PC-9 (cell line): ENCODE measurements at regions not wholly inside any gene's neighbourhood (a gene's known extent, or its start where the extent isn't known, plus 50 kb on each side); places are given as distances from the start of the nearest gene placed in this dataset.
A peak's percentile ranks its signal among the peaks of the same experiment; 100 is the strongest.

Experiments
- BruUV-seq: library from RNA; stranded (reverse); fragments of 400-500 nt; replicated peaks from 2 replicates; lab custom pipeline; 2021; lab: Mats Ljungman, UMichigan
- CTCF ChIA-PET: fragments of 300-600 bp; sonication (Branson Sonifier 250); formaldehyde crosslinking; loops from one replicate; lab custom pipeline; 2022; ENCODE audit warnings: antibody characterized with exemption; lab: Charles Lee
- POLR2A ChIA-PET: fragments of 300-600 bp; sonication (Branson Sonifier 250); formaldehyde crosslinking; loops from one replicate; lab custom pipeline; 2022; ENCODE audit warnings: antibody characterized with exemption; ENCODE audit not compliant: unreplicated experiment; lab: Charles Lee
- DNase-seq, 2 experiments: peaks; one replicate each; pipeline versions ENCODE4 v3.0.0 to v3.0.0-alpha.2; 2015 to 2022; ENCODE audit warnings: mixed read lengths in 1 of 2
- H2AFZ ChIP-seq: fragments of 200-600 bp; sonication (generic); 2 replicates; pipeline ENCODE4 v1.8.1; 2017; ENCODE audit warnings: antibody characterized with exemption
- H3F3A ChIP-seq: fragments of 200-600 bp; sonication (generic); 2 replicates; pipeline ENCODE4 v1.8.1; 2017; ENCODE audit warnings: antibody characterized with exemption, mild to moderate bottlenecking, low read depth; ENCODE audit not compliant: insufficient read depth
- H3K27ac ChIP-seq: fragments of 200-600 bp; sonication (generic); 2 replicates; pipeline ENCODE4 v1.6.1; 2016; ENCODE audit warnings: mixed run types
- H3K27me3 ChIP-seq: fragments of 200-600 bp; sonication (generic); 2 replicates; pipeline ENCODE4 v1.6.1; 2016; ENCODE audit warnings: low read depth, mixed run types; ENCODE audit not compliant: insufficient read depth
- H3K36me3 ChIP-seq: fragments of 200-600 bp; sonication (generic); 2 replicates; pipeline ENCODE4 v1.6.1; 2016; ENCODE audit warnings: low read depth, mixed run types
- H3K4me1 ChIP-seq: fragments of 200-600 bp; sonication (generic); replicated peaks from 2 replicates; pipeline ENCODE4 v1.6.1; 2016; ENCODE audit warnings: mixed run types; ENCODE audit not compliant: insufficient read depth
- H3K4me2 ChIP-seq: fragments of 200-600 bp; sonication (generic); 2 replicates; pipeline ENCODE4 v1.6.1; 2017; ENCODE audit warnings: mixed run types
- H3K4me3 ChIP-seq: fragments of 200-600 bp; sonication (generic); 2 replicates; pipeline ENCODE4 v1.6.1; 2016; ENCODE audit warnings: mixed run types
- H3K79me2 ChIP-seq: fragments of 200-600 bp; sonication (generic); 2 replicates; pipeline ENCODE4 v1.6.1; 2017; ENCODE audit warnings: low read depth, mixed run types
- H3K9me2 ChIP-seq: fragments of 200-600 bp; sonication (generic); 2 replicates; pipeline ENCODE4 v1.8.1; 2017; ENCODE audit warnings: mild to moderate bottlenecking; ENCODE audit not compliant: insufficient read depth
- H3K9me3 ChIP-seq: fragments of 200-600 bp; sonication (generic); 2 replicates; pipeline ENCODE4 v1.8.1; 2016; ENCODE audit warnings: low read depth; ENCODE audit not compliant: insufficient read depth
- H4K20me1 ChIP-seq: fragments of 200-600 bp; sonication (generic); 2 replicates; pipeline ENCODE4 v1.8.1; 2017; ENCODE audit not compliant: insufficient read depth
- EZH2 ChIP-seq: fragments of 200-600 bp; sonication (generic); IDR thresholded peaks from 2 replicates; pipeline ENCODE4 v1.8.0; 2017; ENCODE audit warnings: antibody characterized with exemption, low read depth
- intact Hi-C: fragments of 100-400 bp; cut with micrococcal nuclease; formaldehyde crosslinking; loops from one replicate; pipeline ENCODE4 v1.10.0; 2022; ENCODE audit not compliant: unreplicated experiment
- TF ChIP-seq, protein P1 (sequence below): fragments of 200-600 bp; sonication (generic); conservative IDR thresholded peaks from 2 replicates; pipeline ENCODE4 v1.6.1; 2017; ENCODE audit warnings: mixed run types, antibody characterized with exemption, mild to moderate bottlenecking, moderate library complexity

DNA sequence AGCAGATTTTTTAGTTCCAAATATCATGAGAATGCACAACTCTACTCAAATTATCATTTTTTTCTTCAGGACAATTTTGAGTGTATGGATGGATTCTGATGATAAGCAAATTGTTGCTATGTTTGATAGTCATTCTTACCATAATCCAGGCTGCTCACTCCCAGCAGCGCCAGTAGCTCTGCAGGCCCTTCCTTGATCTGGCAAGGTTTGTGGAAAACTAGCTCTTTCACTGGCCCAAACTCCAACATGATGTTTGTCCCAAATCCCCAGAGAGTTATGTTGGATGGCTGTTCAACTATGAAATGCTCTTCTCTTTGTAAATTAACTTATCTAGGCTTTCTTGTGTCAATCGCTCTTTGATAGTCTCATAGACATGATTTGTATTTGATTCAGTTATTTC, 933.7 kb downstream of the DNAJB9 start:
- Histone ChIP-seq H3K9me2 (no peaks in the 10 kb centered on the region), H3F3A (no peaks in the 10 kb centered on the region), H3K4me1 (no peaks in the 10 kb centered on the region), H3K36me3 (no peaks in the 10 kb centered on the region), H4K20me1 (no peaks in the 10 kb centered on the region), H3K79me2 (no peaks in the 10 kb centered on the region), H3K27me3 (no peaks in the 10 kb centered on the region), H3K9me3 (no peaks in the 10 kb centered on the region), H3K27ac (no peak overlapping the region), H2AFZ (peak overlapping the region; percentile 33; the same call in 1 of the 2 replicates), H3K4me3 (no peak overlapping the region), H3K4me2 (no peak overlapping the region)
- DNase-seq = no peak
- no TSS peak for BruUV-seq
- ChIA-PET CTCF (no interaction called here), POLR2A (no interaction called here)
- intact Hi-C loops = no loop called here
- no peak for TF ChIP-seq EZH2
- TF ChIP-seq, protein P1, sequence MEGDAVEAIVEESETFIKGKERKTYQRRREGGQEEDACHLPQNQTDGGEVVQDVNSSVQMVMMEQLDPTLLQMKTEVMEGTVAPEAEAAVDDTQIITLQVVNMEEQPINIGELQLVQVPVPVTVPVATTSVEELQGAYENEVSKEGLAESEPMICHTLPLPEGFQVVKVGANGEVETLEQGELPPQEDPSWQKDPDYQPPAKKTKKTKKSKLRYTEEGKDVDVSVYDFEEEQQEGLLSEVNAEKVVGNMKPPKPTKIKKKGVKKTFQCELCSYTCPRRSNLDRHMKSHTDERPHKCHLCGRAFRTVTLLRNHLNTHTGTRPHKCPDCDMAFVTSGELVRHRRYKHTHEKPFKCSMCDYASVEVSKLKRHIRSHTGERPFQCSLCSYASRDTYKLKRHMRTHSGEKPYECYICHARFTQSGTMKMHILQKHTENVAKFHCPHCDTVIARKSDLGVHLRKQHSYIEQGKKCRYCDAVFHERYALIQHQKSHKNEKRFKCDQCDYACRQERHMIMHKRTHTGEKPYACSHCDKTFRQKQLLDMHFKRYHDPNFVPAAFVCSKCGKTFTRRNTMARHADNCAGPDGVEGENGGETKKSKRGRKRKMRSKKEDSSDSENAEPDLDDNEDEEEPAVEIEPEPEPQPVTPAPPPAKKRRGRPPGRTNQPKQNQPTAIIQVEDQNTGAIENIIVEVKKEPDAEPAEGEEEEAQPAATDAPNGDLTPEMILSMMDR = no peak

DNA sequence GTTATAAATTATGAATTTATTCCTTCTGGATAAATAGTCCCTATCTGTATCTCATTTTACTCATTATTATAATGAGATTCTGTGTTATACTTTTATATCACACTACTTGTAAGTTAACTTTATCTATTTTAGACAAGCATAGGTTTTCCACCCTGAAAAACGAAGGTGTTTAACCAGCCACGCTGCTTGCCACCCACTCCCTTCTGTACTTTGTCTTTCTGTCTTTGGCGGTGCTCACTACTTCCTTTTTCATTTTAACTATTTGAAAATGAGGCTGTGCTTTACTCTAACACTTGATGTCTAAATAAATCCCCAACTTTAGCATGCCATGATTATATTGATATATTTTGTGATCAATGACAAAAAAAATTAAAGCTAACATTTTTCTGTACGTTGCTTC, 952.9 kb downstream of the DNAJB9 start:
- no peaks in the 10 kb centered on the region for H3K9me3 ChIP-seq
- DNase-seq = no peak
- peaks cover 3% of the 10 kb centered on the region; the same call in 1 of the 2 replicates for H3K9me2 ChIP-seq
- H3F3A ChIP-seq = no peaks in the 10 kb centered on the region
- H3K27me3 ChIP-seq = no peaks in the 10 kb centered on the region
- H4K20me1 ChIP-seq = no peaks in the 10 kb centered on the region
- no peaks in the 10 kb centered on the region for H3K4me1 ChIP-seq
- TF ChIP-seq EZH2 = no peak
- TF ChIP-seq, protein P1 = no peak
- no TSS peak for BruUV-seq
- no peak overlapping the region for H3K4me3 ChIP-seq
- ChIA-PET CTCF (no interaction called here), POLR2A (no interaction called here)
- H3K4me2 ChIP-seq = no peak overlapping the region
- H3K27ac ChIP-seq = no peak overlapping the region
- no peaks in the 10 kb centered on the region for H3K36me3 ChIP-seq
- H2AFZ ChIP-seq = 0 out of 2 replicates have a peak overlapping the region, but pooled peaks have one; percentile 13
- intact Hi-C loops = no loop called here
- no peaks in the 10 kb centered on the region for H3K79me2 ChIP-seq

DNA sequence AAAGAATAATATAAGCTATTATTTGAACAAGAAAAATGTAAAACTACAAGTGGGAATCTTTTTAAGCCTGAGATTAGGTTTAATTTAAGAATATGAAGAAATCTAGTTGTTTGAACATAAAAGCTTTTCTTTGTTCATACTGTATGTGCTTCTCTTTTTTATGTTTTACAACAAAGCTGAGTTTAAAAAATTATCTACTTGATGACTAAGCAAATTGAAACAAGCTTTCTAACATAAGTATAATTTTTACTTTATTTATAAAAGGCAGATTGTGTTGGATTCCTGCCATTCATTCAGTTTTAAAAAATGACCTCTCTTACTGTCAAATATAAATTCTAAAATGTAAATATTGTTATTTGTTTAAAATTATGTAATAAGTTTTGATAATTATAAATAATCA, 958.2 kb downstream of the DNAJB9 start:
- H3K9me2 ChIP-seq = no peaks in the 10 kb centered on the region
- intact Hi-C loops = no loop called here
- H3K36me3 ChIP-seq = no peaks in the 10 kb centered on the region
- no peak overlapping the region for H3K4me3 ChIP-seq
- TF ChIP-seq EZH2 = no peak
- 0 out of 2 replicates have a peak overlapping the region, but pooled peaks have one; percentile 57 for H2AFZ ChIP-seq
- no peaks in the 10 kb centered on the region for H3F3A ChIP-seq
- H3K27me3 ChIP-seq = no peaks in the 10 kb centered on the region
- POLR2A ChIA-PET = no interaction called here
- H3K79me2 ChIP-seq = no peaks in the 10 kb centered on the region
- BruUV-seq = no TSS peak
- CTCF ChIA-PET = no interaction called here
- no peaks in the 10 kb centered on the region for H3K9me3 ChIP-seq
- H3K27ac ChIP-seq = no peak overlapping the region
- no peak overlapping the region for H3K4me2 ChIP-seq
- DNase-seq = no peak
- H4K20me1 ChIP-seq = no peaks in the 10 kb centered on the region
- H3K4me1 ChIP-seq = no peaks in the 10 kb centered on the region

DNA sequence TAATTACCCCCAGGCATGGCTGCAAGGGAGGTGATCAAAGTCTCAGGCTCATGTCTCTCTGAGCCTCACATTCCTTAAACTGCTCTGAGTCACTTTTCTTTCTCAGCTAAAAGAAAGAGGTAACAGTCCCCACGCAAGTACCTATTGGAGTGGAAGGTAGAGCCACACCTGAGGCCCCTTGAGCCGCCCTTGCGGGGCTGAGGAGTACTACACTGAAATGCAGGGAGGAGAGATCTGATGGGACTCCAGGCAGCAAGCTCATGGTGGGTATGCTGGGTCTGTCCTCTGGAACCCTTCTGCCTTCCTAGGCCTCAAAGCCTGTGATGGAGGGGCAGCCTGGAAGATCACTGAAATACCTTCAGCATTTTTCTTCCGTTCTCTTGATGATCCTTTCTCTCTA, 960.0 kb downstream of the DNAJB9 start:
- Histone ChIP-seq H3K27ac (no peak overlapping the region), H3K27me3 (no peaks in the 10 kb centered on the region), H3F3A (no peaks in the 10 kb centered on the region), H3K4me3 (no peak overlapping the region), H3K79me2 (no peaks in the 10 kb centered on the region), H3K9me3 (no peaks in the 10 kb centered on the region), H4K20me1 (no peaks in the 10 kb centered on the region), H3K4me1 (no peaks in the 10 kb centered on the region), H3K4me2 (no peak overlapping the region), H3K9me2 (no peaks in the 10 kb centered on the region), H3K36me3 (no peaks in the 10 kb centered on the region), H2AFZ (no peak overlapping the region)
- intact Hi-C loops = no loop called here
- no peak for DNase-seq
- TF ChIP-seq EZH2 = no peak
- TF ChIP-seq, protein P1 = no peak
- ChIA-PET CTCF (no interaction called here), POLR2A (no interaction called here)
- no TSS peak for BruUV-seq
